ENCODE measurements at regions not wholly inside any gene's neighbourhood (a gene's known extent, or its start where the extent isn't known, plus 50 kb on each side); places are given as distances from the start of the nearest gene placed in this dataset.
"Not testable (repeated sequence)": the region's sequence is repeated elsewhere in the genome, so short reads cannot be mapped to it uniquely, and the experiment has no call there.

- DNase-seq (ENCODE audit: low read depth, low spot score) = no peak
These were observed 186.7 kb downstream of the NFKBIZ start for GRCh38 chr3:102036017-102036416.

GRCh38 chr3:102036472-102036871, 187.2 kb downstream of the NFKBIZ start:
- DNase-seq (ENCODE audit: low read depth, low spot score) = no peak

GRCh38 chr3:102037209-102037608, 187.9 kb downstream of the NFKBIZ start:
- DNase-seq (ENCODE audit: low read depth, low spot score) = no peak

GRCh38 chr3:102037791-102038190, 188.5 kb downstream of the NFKBIZ start:
- no peak for DNase-seq (ENCODE audit: low read depth, low spot score)

GRCh38 chr3:102038477-102039142, 189.3 kb downstream of the NFKBIZ start:
- no peak for DNase-seq (ENCODE audit: low read depth, low spot score)

DNA sequence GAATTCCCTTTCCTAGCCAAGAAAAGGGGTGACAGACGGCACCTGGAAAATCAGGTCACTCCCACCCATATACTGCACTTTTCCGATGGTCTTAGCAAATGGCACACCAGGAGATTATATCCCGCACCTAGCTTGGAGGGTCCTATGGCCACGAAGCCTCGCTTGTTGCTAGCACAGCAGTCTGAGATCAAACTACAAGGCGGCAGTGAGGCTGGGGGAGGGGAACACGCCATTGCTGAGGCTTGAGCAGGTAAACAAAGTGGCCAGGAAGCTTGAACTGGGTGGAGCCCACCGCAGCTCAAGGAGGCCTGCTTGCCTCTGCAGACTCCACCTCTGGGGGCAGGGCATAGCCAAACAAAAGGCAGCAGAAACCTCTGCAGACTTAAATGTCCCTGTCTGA, 190.8 kb downstream of the NFKBIZ start:
- DNase-seq (ENCODE audit: low read depth, low spot score) = not testable (repeated sequence)

GRCh38 chr3:102053375-102053989, 204.2 kb downstream of the NFKBIZ start:
- peak; percentile 19 for DNase-seq (ENCODE audit: low read depth, low spot score)

- no peak for DNase-seq (ENCODE audit: low read depth, low spot score)
These were observed 205.3 kb downstream of the NFKBIZ start for GRCh38 chr3:102054543-102055080.

GRCh38 chr3:102057781-102058421, 208.6 kb downstream of the NFKBIZ start:
- DNase-seq (ENCODE audit: low read depth, low spot score) = no peak

- no peak for DNase-seq (ENCODE audit: low read depth, low spot score)
These were observed 210.0 kb downstream of the NFKBIZ start for GRCh38 chr3:102059145-102059943.

GRCh38 chr3:102060814-102061213, 211.5 kb downstream of the NFKBIZ start:
- no peak for DNase-seq (ENCODE audit: low read depth, low spot score)

GRCh38 chr3:102063572-102063971, 214.3 kb downstream of the NFKBIZ start:
- DNase-seq (ENCODE audit: low read depth, low spot score) = no peak

GRCh38 chr3:102066470-102066869, 217.2 kb downstream of the NFKBIZ start:
- DNase-seq (ENCODE audit: low read depth, low spot score) = no peak

DNA sequence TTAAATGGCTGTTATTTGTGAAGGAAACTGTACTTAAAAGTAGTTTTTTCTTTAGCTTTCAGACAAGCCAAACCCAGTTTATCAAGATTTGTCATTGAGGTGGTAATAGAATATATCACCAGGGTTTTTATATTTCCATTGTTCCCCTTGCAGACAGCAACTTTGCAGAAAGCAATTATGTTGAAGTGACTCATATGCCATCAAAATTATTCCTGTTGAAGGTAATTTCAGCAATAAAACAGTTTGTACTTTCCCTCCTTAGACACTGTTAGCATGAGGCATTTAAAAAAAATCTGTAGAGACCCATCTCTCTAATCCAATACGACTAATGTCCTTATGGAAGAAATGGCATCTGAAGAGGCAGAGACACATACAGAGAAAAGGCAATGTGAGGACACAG, 219.0 kb downstream of the NFKBIZ start:
- no peak for DNase-seq (ENCODE audit: low read depth, low spot score)

DNA sequence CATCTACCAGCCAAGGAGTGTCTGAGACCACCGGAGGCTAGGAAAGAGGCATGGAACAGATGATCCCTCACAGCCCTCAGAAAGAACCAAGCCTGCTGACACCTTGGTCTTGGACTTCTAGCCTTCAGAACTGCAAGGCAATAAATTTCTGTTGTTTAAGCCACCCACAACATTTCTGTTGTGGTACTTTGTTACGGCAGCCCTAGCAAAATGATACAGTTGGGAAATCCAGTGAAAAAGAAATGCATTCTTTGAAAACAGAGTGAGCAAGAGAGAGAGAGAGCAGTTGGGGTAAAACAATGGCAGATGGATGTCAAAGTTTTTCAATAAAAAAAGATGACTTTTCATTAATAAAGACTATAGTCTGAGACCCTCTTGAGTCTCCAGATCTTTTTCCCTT, 219.4 kb downstream of the NFKBIZ start:
- no peak for DNase-seq (ENCODE audit: low read depth, low spot score)

DNA sequence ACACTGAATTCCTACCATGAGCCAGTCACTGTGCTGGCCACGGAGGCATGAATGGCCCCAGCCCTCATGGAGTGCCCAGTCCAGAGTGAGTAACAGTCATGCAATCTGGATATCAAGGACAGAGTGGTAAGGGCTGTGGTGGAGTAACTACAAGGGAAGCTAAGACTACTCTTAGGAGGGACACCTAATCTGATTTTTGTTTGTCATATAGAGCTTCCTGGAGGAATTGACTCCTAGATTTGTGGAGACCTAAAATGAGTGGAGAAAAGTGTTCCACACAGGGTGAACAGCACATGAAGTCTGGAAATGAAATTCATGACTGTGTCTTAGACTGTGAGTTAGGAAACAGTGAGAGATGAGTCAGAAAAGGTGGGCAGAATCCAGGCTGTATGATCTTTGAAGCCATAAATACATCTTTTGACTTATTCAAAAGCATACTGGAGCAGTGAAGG, 219.9 kb downstream of the NFKBIZ start:
- DNase-seq (ENCODE audit: low read depth, low spot score) = no peak

DNA sequence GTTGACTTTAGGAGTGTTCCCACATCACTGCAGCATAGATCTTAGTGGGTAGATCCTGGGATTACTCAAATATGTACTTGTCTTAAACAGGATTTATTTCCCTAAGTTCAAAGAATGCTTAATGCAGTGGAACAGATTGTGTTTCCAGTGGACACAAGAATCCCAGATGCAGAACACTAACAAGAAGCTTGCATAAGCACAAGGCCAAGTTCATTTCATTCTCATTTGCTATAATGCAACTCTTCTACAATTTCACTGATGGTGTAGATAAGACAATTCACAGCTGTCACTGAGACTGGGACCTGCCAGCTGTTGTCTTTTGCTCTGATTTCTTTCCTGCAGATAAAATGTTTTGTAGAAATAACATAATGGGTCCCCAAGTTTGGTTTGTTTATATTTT, 225.6 kb downstream of the NFKBIZ start:
- no peak for DNase-seq (ENCODE audit: low read depth, low spot score)

GRCh38 chr3:102078401-102078800, 229.1 kb downstream of the NFKBIZ start:
- DNase-seq (ENCODE audit: low read depth, low spot score) = no peak

- peak; percentile 46 for DNase-seq (ENCODE audit: low read depth, low spot score)
These were observed 229.8 kb downstream of the NFKBIZ start for GRCh38 chr3:102078854-102079808.

DNA sequence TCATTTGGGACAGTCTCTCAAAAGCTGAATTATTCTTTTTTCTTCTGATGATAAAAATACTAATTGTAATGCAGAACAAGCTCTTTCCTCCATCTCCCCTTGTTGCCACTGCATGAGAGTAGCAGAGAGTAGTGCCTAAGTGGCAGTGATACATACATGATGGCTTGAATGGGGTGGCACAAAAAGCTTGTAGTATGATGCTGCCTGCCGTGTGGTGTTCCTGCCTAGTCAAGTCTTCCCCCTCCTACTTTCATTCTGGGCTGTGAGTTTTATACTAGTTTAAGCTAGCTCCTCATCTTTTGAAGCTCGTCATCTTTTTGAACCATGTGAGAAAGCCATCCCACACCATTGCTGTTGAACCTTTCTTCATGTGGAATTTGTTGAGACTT, 230.5 kb downstream of the NFKBIZ start:
- no peak for DNase-seq (ENCODE audit: low read depth, low spot score)

Measured in pulmonary artery endothelial cell (primary cell).